ENCODE measurements at regions not wholly inside any gene's neighbourhood (a gene's known extent, or its start where the extent isn't known, plus 50 kb on each side); places are given as distances from the start of the nearest gene placed in this dataset.

GRCh38 chr2:196479350-196479749 is 160.2 kb upstream of the CCDC150 start:
- no peak for TF ChIP-seq CTCF (conservative IDR thresholded peaks at IDR 0.05)
- H3K27ac ChIP-seq: no peak overlapping the region

- H3K27ac ChIP-seq: no peak overlapping the region
- no peak for TF ChIP-seq CTCF (conservative IDR thresholded peaks at IDR 0.05)
These were observed 158.7 kb upstream of the CCDC150 start for GRCh38 chr2:196480653-196481323.

GRCh38 chr2:196481324-196481697 is 158.2 kb upstream of the CCDC150 start:
- TF ChIP-seq CTCF (conservative IDR thresholded peaks at IDR 0.05): no peak
- no peak overlapping the region for H3K27ac ChIP-seq

DNA sequence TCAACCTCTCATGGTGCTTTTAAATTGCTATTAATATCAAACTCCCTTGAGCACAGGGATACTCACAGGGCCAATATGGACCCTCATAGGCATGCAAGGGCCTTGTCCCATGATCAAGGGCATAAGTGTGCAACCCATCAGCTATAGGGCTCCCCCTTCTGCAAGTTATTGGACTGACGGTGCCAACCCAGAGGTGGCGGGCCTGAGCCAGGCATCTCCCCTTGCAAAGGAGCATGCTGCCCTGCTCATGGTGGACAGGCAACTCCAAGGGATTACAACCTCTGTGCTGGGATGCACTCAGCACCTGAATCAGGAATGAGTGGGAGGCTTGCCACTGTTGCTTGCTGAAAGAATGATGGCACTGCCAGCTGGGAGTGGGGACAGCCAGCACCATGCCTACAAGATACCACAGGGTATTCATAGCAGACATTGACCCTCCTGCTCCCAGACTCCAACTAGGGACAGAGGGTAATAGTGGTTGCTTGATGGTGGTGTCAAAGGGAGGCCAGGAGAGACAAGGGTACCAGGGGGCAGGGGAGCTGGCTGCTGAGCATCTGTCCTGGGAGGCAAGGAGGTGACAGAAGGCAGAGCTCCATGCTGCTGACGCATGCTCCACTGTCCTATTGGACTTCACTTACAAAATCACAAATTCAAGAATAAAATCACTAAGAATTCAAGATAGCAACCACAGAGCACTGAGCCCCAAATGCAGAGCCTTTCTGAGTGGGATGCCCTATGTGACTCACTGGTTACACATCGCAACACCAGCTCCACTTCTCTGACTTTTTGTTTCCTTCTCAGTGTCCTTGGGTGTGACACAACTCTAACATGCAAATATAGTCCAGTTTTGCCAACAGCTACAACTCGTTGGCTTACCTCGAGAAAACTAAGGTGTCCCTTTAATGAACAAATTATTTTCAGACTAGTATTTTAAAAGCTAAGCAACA is 157.1 kb upstream of the CCDC150 start:
- no peak for TF ChIP-seq CTCF (conservative IDR thresholded peaks at IDR 0.05)
- H3K27ac ChIP-seq: no peak overlapping the region

- no peak overlapping the region for H3K27ac ChIP-seq
- no peak for TF ChIP-seq CTCF (conservative IDR thresholded peaks at IDR 0.05)
These were observed 153.4 kb upstream of the CCDC150 start for GRCh38 chr2:196486146-196486545.

GRCh38 chr2:196487417-196487816 is 152.1 kb upstream of the CCDC150 start:
- TF ChIP-seq CTCF (conservative IDR thresholded peaks at IDR 0.05): no peak
- no peak overlapping the region for H3K27ac ChIP-seq

DNA sequence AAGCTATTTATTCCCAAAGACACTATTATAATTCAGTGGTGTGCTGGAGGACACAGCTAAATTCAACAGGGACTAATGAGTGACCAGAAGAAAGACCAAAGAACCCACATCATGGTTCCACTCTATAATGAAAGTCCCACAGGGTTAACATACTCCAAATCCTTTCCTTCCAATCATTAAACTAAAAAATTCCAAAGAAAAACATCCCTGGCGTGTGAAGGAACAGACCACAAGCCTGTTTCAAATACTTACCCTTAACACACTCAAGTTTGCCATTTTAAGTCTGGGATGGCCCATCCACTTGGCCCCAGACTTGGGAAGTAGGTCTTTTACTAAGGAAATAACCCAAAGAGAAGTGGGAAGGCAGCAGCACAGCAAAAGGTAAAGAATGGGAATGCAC is 150.1 kb upstream of the CCDC150 start:
- TF ChIP-seq CTCF (conservative IDR thresholded peaks at IDR 0.05): no peak

More for the DNA sequence above, 150.1 kb upstream of the CCDC150 start:
- no peak overlapping the region for H3K27ac ChIP-seq

All from VCaP (cell line).